D721Med (cell line): ENCODE measurements at regions not wholly inside any gene's neighbourhood (a gene's known extent, or its start where the extent isn't known, plus 50 kb on each side); places are given as distances from the start of the nearest gene placed in this dataset.

ENCODE experiments used
- DNase-seq: peaks from one replicate; pipeline ENCODE4 v3.0.0; 2011; ENCODE audit warnings: low spot score; ENCODE audit not compliant: insufficient read length
- FAIRE-seq: peaks from 2 replicates; lab custom pipeline; 2011; peaks lifted over from hg19 to GRCh38; lab: Jason Lieb, UNC
- CTCF ChIP-seq: IDR thresholded peaks from 2 replicates; pipeline ENCODE4 v1.5.1; 2012; ENCODE audit warnings: mild to moderate bottlenecking, control low read depth; ENCODE audit not compliant: insufficient read depth; ENCODE audit errors: missing control alignments

- DNase-seq (no peak), FAIRE-seq (no peak)
- TF ChIP-seq CTCF, result no peak
Measured at GRCh38 chr21:32842146-32842545, 70.6 kb upstream of the PAXBP1 start.

- DNase-seq, result no peak
- FAIRE-seq, result no peak
- TF ChIP-seq CTCF, result no peak
Measured at GRCh38 chr21:32843561-32843960, 72.0 kb upstream of the PAXBP1 start.

GRCh38 chr21:32844076-32844475, 72.5 kb upstream of the PAXBP1 start:
- DNase-seq, result no peak
- FAIRE-seq, result no peak
- TF ChIP-seq CTCF, result no peak

- FAIRE-seq (no peak), DNase-seq (no peak)
- TF ChIP-seq CTCF, result no peak
Measured at GRCh38 chr21:32844653-32845436, 73.3 kb upstream of the PAXBP1 start.

- no peak for TF ChIP-seq CTCF
- FAIRE-seq (no peak), DNase-seq (no peak)
Measured at GRCh38 chr21:32858628-32859027, 87.1 kb upstream of the PAXBP1 start.

GRCh38 chr21:32860399-32860798, 88.8 kb upstream of the PAXBP1 start:
- no peak for FAIRE-seq
- no peak for TF ChIP-seq CTCF
- no peak for DNase-seq

GRCh38 chr21:32861866-32862265, 90.3 kb upstream of the PAXBP1 start:
- TF ChIP-seq CTCF, result no peak
- DNase-seq (no peak), FAIRE-seq (no peak)
